GM19023 (cell line): ENCODE measurements at regions not wholly inside any gene's neighbourhood (a gene's known extent, or its start where the extent isn't known, plus 50 kb on each side); places are given as distances from the start of the nearest gene placed in this dataset.

Source experiments
- ATAC-seq: cut with Tn5 transposase; IDR thresholded peaks from one replicate; pipeline ENCODE4 v1.9.1; 2021; ENCODE audit warnings: mild to moderate bottlenecking, moderate library complexity; ENCODE audit not compliant: unreplicated experiment

DNA sequence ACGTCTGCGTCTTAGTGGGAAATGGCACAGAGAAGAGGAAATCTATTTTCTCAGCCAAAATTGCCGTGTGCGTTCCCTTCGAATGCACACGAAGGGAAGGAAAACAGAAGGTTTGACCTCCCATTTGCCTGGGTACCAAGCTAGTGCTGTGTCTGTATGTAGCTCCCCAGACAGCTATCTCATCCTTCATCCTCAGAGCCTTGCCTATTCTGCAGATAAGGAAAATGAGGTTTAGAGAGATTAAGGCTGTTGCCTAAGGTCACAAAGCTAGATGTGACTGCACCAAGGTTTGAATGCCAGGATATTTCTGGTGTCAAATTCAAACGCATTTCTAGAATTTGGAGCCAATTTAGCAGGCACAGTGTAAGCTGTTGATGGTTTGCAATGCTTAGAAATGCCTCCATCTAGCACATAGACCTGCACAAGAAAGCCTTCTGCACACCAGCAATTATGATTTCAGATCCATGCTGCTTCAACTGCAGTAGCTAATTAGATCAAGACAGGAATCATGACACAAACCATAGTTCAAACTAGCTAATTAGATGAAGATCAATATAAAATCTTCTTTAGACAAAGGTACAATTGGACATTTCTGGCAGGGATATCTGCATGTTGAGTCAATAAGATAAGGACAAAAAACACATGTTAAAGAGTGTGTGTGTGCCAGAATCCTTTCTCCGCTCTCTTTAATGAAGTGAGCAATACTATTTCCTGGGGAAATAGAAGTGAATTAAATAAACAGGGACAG, 115.1 kb downstream of the CMPK2 start:
- no peak for ATAC-seq

DNA sequence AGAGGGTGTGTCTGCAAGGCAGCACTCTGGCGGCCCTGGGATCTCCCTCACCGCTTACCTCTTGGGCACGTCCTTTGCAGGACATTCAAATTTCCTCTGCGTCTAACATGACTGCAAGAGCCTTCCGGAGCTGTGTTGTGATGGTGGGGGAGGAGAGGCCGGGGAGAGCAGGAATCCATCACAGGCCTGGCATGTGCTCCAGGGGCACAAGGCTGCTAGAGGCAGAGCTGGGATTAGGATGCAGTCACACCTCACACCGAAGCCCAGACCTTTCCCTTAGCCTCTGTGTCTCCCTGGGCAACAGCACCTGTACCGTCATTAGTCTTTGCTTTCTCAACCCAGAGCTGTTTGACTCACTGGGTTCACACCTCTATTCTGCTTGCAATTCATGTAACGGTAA, 111.3 kb downstream of the CMPK2 start:
- ATAC-seq, result no peak

DNA sequence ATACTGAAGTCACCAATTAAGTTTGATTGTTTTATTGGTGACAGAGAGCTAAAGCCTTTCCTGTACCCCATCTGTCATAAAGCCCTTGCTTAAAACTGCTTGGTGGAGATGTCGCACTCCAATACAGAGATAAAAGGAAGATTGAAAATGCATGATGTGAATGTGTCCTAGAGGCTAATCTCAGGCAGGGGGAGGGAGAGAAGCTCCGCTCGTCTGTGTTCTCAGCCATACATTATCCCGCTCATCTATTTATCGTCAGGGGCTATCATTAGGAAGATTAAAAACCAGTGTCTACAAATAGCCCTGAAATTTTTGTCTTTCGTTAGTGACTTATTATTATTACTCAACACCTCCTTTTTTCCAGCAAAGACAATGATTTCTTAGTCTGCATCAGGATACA, 110.3 kb downstream of the CMPK2 start:
- ATAC-seq, result no peak

DNA sequence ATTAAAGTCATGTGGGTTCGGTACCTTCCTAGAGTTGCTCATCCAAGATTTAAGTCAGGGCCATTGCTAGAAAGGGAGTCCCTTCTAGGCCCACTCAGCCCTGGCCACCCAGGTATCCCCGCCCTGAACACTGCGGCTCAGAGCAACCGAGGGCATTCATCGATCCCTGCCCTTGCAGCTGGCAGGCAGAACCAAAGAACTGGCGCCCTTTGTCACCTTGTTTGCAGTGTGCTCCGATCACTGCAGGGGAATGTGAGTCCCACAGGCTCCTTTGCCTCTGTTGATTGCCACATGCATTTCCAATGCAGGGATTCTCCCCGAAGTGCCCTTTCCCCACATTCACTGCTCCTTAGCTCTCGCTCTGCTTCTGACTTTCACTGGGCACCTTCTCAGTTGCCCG, 108.5 kb downstream of the CMPK2 start:
- no peak for ATAC-seq

DNA sequence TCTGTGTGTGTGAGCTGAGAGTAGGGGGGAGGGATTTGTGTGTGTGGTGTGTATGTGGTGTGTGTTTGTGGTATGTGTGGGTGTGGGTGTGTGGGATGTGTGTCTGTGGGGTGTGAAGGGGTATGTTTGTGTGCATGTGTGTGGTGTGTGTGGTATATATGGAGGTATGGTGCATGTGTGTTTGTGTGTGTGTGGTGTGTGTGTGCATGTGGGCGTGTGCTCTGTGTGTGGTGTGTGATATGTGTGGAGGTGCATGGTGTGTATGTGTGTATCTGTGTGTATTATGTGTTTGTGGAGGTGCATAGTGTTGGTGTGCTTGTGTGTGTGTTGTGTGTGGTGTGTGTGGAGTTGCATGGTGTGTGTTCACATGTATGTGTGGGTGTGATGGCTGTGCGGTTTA, 106.0 kb downstream of the CMPK2 start:
- ATAC-seq, result no peak

DNA sequence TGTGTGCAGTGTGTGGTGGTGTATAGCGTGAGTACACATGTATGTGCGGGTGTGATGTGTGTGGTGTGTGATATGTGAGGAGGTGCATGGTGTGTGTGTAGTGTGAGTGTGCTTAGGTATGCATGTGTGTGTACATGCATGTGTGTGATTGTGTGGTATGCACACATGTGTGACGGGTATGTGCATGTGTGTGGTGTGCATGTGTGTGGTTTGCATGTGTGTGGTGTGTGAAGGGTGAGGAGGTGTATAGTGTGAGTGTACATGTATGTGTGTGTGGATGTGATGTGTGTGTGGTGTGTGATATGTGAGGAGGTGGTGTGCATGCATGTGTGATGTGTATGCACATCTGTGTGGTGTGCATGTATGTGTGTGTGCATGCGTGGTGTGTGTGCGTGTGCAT, 105.6 kb downstream of the CMPK2 start:
- ATAC-seq, result no peak

DNA sequence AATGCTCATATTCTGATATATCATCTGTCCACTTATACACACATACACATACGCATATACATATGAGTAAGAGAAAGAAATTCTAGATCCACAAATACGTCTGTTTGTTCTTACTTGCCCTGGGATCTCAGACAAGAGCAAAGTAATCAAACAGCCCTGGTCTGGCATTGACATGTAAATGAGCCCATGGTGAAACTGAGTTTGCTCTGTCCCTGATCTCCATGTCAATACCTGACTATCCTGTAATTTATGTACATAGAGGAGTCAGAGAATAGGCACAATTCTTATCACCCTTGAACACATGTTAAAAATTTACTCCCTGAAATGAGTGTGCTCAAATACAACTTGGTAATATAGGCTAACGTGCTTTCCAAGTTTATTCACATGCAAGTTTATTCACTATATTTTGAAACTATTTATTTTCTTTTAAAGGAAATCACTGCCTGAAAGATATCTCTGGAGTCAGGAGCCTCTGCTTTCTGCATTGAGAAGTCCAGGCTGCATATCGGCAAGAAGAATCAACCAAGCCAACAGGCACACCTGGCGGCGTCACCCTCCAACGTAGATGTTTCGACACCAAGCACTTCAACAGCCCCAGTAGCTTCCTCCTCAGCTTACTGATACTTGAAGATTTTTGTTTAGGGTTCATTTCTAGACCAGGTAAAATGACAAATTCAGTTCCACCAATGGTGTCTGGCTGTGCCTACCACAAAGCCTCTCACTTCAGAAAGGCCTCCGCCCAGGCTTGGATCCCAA, 100.6 kb downstream of the CMPK2 start:
- no peak for ATAC-seq

DNA sequence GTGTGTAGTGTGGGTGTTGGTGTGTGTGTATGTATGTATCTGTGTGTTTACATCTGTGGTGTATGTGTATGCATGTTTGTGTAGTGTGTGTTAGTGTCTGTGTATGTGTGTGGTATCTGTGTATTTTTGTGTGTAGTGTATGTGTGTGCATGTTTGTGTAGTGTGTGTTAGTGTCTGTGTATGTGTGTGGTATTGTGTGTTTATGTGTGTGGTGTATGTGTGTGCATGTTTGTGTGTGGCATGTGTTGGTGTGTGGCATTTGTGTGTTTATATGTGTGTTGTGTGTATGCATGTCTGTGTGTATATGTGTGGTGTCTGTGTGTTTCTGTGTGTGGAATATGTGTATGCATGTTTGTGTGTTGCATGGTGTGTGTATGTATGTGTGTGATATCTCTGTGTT, 96.4 kb downstream of the CMPK2 start:
- ATAC-seq, result no peak

DNA sequence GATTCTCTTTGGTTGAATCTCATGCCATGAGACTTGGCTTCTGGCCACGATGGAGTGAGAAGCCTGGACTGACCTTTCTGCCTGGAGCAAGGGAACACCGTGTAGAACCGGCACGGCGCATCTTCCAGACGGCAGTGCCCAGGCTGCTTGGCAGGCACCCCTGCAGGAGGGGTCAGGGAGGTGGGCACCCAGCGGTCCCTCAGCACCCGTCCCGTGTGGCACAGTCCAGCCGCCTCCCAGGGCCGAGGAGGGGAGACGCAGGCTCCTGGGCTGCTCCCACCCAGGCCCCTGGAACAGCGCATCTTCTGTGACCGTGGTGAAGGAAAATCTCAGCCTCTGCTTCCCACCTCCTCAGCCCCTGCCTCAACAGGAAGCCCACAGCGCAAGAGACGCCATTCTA, 95.7 kb downstream of the CMPK2 start:
- no peak for ATAC-seq

DNA sequence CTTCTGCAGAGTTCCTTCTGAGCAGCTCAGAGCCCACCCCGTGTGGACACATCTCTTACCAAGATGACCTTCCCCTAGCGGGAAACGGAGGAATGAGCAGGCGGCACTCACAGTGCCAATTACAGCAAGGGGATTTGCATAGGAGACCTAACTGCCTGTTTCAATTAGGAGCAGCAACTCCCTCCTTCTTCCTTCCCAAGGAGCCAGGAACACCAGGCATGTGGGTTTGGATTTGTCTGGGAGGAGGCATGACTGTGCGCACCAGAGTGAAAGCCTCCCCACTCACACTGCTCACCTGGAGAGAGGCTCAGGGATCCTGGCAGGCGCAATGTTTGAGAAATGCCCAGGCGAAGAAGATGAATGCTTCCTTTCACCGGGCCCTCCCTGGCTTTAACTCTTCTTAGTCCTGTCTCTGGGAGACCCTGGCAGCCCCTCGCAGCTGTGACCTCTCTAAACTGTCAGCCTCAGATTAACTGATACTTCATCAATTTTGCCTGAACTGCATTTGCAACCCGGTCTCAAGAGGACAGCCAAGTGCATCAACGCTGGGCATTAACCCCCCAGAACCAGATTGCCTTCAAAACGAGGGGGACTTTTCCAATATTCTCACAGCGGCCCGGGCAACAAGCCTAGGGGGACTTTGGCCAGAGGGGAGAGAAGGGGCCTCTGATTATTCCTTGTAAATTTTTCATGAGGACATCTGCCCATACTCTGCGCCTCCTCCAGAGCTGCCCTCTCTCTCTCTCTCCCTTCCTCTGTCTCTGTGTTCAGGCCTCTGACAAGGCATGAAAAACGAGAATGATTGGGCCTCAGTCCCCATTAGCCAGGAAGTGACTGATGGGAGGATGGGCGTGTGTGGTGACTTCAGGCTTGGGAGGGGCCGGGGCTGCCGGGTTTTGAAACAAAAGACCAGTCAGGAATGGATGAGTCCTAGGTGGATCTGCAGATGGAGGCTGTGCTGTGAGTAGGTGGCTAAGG, 93.8 kb downstream of the CMPK2 start:
- ATAC-seq, result no peak

DNA sequence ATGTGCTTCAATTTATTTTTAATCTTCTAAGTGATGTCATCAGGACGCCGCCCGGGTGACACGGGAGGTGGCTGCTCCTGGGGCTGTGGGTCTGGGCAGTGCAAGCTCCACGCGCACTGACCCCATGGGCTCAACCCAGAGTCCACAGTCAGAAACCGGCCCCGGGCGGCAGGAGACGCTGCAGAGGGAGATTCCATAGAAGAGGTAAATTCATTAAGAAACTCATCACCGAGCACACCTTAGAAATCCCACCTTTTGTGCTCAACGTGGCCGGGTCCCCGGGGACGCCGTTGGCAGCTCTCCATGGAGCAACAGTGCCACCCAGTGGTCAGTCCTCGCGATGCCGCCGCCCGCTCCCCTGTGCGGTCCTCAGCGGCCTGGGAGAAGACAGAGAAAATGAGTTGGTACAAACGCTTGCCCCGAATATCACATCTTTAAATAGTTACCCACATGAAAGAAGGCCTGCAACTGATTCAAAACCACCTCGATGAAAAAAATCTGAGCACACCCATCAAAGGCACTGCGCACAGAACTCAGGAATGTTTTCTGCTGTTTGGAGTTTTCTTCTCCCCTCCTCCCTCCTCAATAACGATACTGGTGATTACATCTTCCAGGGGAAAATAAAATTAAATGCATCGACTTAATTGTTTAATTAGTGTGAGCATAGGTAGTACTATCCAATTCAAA, 92.6 kb downstream of the CMPK2 start:
- peak; percentile 93 for ATAC-seq

DNA sequence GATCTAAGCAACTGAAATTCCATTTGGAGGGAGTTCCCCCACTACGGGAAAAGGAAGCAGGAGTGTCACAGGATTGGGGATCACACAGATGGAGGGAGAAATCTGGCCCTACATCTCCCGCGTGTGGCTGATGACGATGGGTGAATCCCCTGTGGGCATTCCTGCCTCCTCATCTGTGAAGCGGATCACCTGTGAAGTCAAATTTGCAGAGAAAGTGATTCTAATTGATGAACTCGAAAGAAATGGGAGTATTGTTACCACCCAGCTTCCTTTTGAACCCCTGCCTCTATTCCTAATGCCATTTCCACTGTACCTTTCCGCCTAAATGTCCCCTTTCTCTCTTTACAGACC, 92.0 kb downstream of the CMPK2 start:
- ATAC-seq, result no peak

DNA sequence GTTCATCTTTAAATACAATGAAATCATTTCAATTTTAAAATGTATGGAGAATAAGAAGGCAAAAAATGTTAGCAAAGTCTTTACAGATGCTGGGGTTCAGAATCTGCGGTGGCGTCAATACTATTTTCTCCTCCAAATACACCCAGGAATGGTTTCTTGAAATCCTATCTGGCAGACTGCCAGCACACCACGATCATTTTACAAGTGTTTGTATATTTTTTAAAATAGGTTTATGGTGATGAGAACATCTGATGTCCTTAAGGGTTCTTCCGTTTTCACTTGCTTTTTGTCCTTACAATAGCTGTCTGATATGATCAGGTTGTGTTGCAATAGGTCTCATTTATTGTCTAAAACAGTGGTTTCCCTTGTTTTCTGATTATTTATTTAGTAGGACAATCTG, 89.6 kb downstream of the CMPK2 start:
- no peak for ATAC-seq

DNA sequence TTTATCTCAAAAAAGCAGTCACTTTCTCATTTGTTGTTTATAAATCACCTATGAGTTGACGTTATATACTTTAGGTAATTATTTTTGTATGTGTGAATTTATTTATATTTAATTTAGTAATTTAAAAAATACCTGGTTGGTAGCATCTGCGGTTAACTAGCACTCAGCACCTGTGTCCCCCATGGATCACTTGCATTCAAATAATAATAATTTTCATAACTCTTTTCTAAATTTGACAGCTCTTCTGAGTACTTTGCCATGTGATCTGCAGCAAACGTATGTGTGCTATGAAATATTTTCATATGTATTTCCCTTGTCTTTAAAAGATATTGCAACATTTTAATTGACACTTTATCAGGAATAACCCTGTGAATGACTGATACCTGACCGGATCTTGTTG, 88.1 kb downstream of the CMPK2 start:
- no peak for ATAC-seq

DNA sequence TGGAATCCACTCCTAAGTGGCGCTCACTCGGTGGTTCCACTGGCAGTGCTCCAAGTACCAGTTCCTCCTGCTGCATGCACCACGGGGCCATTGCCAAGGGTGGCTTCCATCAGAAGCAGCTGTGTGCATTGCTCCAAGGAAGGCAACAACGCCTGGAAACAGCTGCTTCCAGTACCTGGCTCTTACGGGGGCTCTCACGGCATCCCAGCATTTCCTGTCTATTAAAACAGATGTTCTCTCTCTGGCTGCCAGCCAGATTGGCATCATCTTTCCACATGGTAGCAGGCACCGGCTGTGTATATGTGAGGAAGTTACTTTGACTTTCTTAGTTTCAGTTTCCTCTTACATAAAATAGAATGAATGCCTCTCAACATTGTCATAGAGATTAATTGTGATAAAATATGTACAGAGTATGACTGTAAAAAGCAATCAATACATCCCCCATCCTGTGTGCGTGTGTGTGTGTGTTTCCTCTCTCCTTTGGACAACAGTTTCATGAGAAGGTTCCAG, 84.9 kb downstream of the CMPK2 start:
- peak; percentile 56 for ATAC-seq

DNA sequence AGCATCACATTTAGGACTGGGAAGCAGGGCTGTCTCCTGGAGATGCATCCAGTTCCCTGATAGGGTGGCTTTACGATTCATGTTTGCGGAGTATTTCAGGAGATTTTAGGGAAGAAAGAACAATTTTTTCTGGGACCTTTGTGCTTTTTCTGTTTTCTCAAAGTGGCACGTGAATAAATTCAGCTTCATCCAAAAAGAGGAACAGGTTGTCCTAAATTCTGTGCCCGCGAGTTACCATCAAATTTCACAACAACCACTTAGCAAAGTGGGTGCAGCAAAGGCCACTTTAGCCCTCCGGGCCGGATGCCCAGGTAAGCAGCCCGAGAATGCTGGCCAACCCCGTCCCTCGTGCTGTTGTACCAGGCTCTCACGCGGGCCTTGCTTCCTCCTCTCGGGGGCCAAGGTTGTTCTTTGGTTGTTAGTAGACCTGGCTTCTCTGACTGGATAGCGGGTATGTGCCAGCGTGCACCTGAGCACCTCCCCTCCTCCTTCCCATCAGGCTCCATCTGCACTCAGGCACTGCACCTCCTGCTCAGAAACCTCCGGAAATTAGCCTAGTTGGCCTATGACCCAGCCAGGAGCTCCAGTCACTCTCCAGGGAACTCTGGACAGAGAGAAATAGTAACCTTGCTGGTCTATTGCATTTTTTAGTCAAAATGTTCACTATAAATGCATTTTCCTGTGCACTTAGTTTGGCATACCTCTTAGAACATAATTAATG, 83.0 kb downstream of the CMPK2 start:
- no peak for ATAC-seq

DNA sequence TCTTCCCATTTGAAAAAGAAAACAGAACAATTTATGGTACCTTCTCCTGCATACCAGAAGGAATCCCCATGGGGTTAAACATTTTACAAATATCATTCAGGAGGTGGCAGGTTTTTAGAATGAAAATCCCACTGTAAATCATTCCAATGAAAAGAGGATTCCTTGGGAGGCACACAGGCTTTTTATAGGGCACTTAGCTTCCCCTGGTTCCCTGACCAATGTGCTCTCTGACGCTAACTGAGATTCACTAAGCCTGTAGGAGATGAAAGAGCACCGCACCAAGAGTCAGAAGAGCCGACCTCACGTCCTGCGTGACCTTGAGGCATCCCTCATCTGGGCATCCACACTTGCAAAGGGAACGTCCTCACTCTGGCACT, 82.5 kb downstream of the CMPK2 start:
- ATAC-seq, result no peak

DNA sequence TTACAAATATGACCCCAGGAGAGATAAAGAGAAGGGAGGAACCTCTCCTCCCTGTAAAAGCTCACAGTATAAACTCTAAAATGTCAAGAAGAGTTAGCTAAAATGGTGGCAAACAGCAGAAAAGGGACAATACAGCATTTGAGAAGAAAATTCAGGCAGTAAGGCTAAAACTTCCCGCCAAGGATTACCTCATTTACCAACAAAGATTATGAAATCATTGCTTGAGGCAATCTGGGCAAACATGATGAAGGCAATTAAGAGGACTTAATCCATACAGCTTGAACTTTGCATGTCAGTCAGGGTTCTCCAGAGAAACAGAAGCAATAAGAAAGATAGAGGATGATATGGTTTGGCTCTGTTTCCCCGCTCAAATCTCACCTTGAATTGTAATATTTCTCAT, 81.4 kb downstream of the CMPK2 start:
- no peak for ATAC-seq

DNA sequence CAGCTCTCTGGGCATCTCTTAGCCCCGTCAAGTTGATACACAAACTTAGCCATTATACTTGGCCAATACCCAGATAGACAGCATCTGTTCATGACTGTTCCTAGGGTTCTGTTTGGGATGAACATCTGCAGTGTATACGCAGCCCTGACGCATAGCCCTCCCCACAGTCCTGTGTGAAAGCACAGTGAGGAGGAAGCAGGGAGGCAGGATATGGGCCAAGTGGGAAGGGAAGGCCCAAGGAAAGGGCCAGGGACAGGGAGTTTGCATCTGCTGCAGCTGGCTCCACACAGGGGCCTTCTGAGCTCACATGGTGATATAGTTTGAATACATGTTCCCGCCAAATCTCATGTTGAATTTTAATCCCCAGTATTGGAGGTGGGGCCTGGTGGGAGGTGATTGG, 80.2 kb downstream of the CMPK2 start:
- ATAC-seq, result no peak

DNA sequence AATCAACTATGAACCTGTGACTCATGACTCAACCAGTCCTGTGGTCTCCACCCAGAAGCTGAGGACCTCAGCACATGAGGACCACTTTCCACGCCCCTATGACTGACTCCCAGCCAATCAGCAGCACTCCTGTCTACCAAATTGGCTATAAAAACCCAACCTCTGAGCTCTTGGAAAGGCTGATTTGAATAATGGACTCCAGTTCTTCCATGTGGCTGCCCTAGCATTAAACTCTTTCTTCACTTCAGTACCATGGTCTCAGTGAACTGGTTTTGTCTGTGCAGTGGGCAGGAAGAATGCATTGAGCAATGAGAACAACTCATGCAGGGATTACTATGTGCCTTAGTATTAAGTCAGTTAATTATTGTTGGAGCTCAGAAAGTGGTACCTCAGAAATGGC, 78.3 kb downstream of the CMPK2 start:
- ATAC-seq, result no peak
